Left ventricle myocardium inferior (tissue), 1 donor: ENCODE measurements at regions not wholly inside any gene's neighbourhood (a gene's known extent, or its start where the extent isn't known, plus 50 kb on each side); places are given as distances from the start of the nearest gene placed in this dataset.

Experiments
- DNase-seq: peaks from one replicate; pipeline ENCODE4 v3.0.0-alpha.2; 2020
- H3K27ac ChIP-seq: fragments of 200-600 bp; replicated peaks from 2 replicates; pipeline ENCODE4 v1.8.0; 2021
- H3K27me3 ChIP-seq: fragments of 200-600 bp; 2 replicates; pipeline ENCODE4 v1.8.0; 2021; ENCODE audit warnings: low read depth
- H3K36me3 ChIP-seq: fragments of 200-600 bp; 2 replicates; pipeline ENCODE4 v1.8.0; 2021
- H3K4me1 ChIP-seq: fragments of 200-600 bp; 2 replicates; pipeline ENCODE4 v1.8.0; 2021
- H3K4me3 ChIP-seq: fragments of 200-600 bp; 2 replicates; pipeline ENCODE4 v1.8.0; 2021; ENCODE audit warnings: mild to moderate bottlenecking, moderate library complexity
- H3K9me3 ChIP-seq: fragments of 200-600 bp; replicated peaks from 2 replicates; pipeline ENCODE4 v1.8.0; 2021
- CTCF ChIP-seq: fragments of 200-600 bp; IDR thresholded peaks from 2 replicates; pipeline ENCODE4 v1.8.0; 2021; ENCODE audit warnings: antibody characterized with exemption, mild to moderate bottlenecking, borderline replicate concordance
- intact Hi-C: fragments of 100-400 bp; cut with micrococcal nuclease; formaldehyde crosslinking; loops from one replicate; pipeline ENCODE4 v1.11.0; 2022
- donor health status: DM: no; HTN: yes; CAD: no; lungs with severe emphysema.

- Histone ChIP-seq H3K9me3 (no peaks in the 10 kb centered on the region), H3K4me1 (no peaks in the 10 kb centered on the region), H3K4me3 (no peak overlapping the region), H3K36me3 (no peaks in the 10 kb centered on the region), H3K27me3 (peaks cover 83% of the 10 kb centered on the region), H3K27ac (no peak overlapping the region)
- intact Hi-C loops, result no loop called here
- TF ChIP-seq CTCF, result no peak
- DNase-seq, result no peak
Observed at GRCh38 chr22:48357961-48358360, 1469.7 kb downstream of the BRD1 start.

- Histone ChIP-seq H3K36me3 (no peaks in the 10 kb centered on the region), H3K4me3 (no peak overlapping the region), H3K4me1 (no peaks in the 10 kb centered on the region), H3K9me3 (no peaks in the 10 kb centered on the region), H3K27ac (no peak overlapping the region), H3K27me3 (peaks cover 87% of the 10 kb centered on the region)
- no peak for TF ChIP-seq CTCF
- intact Hi-C loops, result no loop called here
- DNase-seq, result no peak
Observed at GRCh38 chr22:48357196-48357595, 1470.5 kb downstream of the BRD1 start.

GRCh38 chr22:48356731-48357130 lies 1470.9 kb downstream of the BRD1 start:
- intact Hi-C loops, result no loop called here
- Histone ChIP-seq H3K27me3 (peaks cover 88% of the 10 kb centered on the region), H3K36me3 (no peaks in the 10 kb centered on the region), H3K9me3 (no peaks in the 10 kb centered on the region), H3K4me3 (no peak overlapping the region), H3K27ac (no peak overlapping the region), H3K4me1 (no peaks in the 10 kb centered on the region)
- TF ChIP-seq CTCF, result no peak
- no peak for DNase-seq

GRCh38 chr22:48354096-48354495 lies 1473.6 kb downstream of the BRD1 start:
- TF ChIP-seq CTCF, result no peak
- Histone ChIP-seq H3K27ac (no peak overlapping the region), H3K4me1 (no peaks in the 10 kb centered on the region), H3K4me3 (no peak overlapping the region), H3K9me3 (no peaks in the 10 kb centered on the region), H3K27me3 (peaks cover 100% of the 10 kb centered on the region), H3K36me3 (no peaks in the 10 kb centered on the region)
- DNase-seq, result no peak
- intact Hi-C loops, result no loop called here

GRCh38 chr22:48353116-48353947 lies 1474.3 kb downstream of the BRD1 start:
- no peaks in the 10 kb centered on the region for H3K9me3 ChIP-seq
- peaks cover 99% of the 10 kb centered on the region for H3K27me3 ChIP-seq
- H3K4me3 ChIP-seq, result no peak overlapping the region
- H3K27ac ChIP-seq, result no peak overlapping the region
- intact Hi-C loops, result no loop called here
- no peak for TF ChIP-seq CTCF
- H3K36me3 ChIP-seq, result no peaks in the 10 kb centered on the region
- H3K4me1 ChIP-seq, result no peaks in the 10 kb centered on the region
- no peak for DNase-seq
